PC-3 (cell line): ENCODE measurements at regions not wholly inside any gene's neighbourhood (a gene's known extent, or its start where the extent isn't known, plus 50 kb on each side); places are given as distances from the start of the nearest gene placed in this dataset.

ENCODE experiments used
- CTCF ChIP-seq: fragments of 300-600 bp; sonication (generic); conservative IDR thresholded peaks from 2 replicates; pipeline ENCODE4 v1.5.1; 2017; ENCODE audit warnings: antibody characterized with exemption, low read depth, mild to moderate bottlenecking, low read length
- EZH2 ChIP-seq: fragments of 300-600 bp; sonication (generic); IDR thresholded peaks from one replicate; pipeline ENCODE4 v1.6.1; 2017; ENCODE audit warnings: antibody characterized with exemption, mild to moderate bottlenecking, low read length; ENCODE audit not compliant: unreplicated experiment
- EZH2phosphoT487 ChIP-seq: fragments of 300-600 bp; sonication (generic); IDR thresholded peaks from 2 replicates; pipeline ENCODE4 v1.6.1; 2018; ENCODE audit warnings: mild to moderate bottlenecking, antibody characterized with exemption, low read length, borderline replicate concordance

- TF ChIP-seq CTCF (no peak), EZH2phosphoT487 (no peak), EZH2 (no peak)
These were observed 129.4 kb downstream of the C12orf75 start for GRCh38 chr12:105459760-105460330.
